Mucosa of descending colon (tissue), 3 donors: ENCODE measurements at regions not wholly inside any gene's neighbourhood (a gene's known extent, or its start where the extent isn't known, plus 50 kb on each side); places are given as distances from the start of the nearest gene placed in this dataset.

Source experiments
- ATAC-seq: fragments of 200-7000 bp; cut with Tn5 transposase; one replicate; pipeline ENCODE4 v1.9.1; 2020; ENCODE audit warnings: mild to moderate bottlenecking, moderate library complexity
- DNase-seq, 3 donors: peaks; one replicate each; pipeline ENCODE4 v3.0.0-alpha.2; 2020
- H3K36me3 ChIP-seq: fragments of 200-600 bp; one replicate; pipeline ENCODE4 v1.8.0; 2021; ENCODE audit warnings: low read depth, mild to moderate bottlenecking
- H3K4me1 ChIP-seq: fragments of 200-600 bp; one replicate; pipeline ENCODE4 v1.8.0; 2021; ENCODE audit warnings: low read depth, mild to moderate bottlenecking
- H3K4me3 ChIP-seq: fragments of 200-600 bp; one replicate; pipeline ENCODE4 v1.8.0; 2021; ENCODE audit warnings: mild to moderate bottlenecking
- H3K9me3 ChIP-seq: fragments of 200-600 bp; one replicate; pipeline ENCODE4 v1.8.0; 2021; ENCODE audit warnings: mild to moderate bottlenecking
- intact Hi-C, 2 donors: fragments of 100-400 bp; cut with DNase I in 1 of 2; cut with micrococcal nuclease in 1 of 2; formaldehyde crosslinking; loops; one replicate each; pipeline versions ENCODE4 v1.11.0 to v1.11.1; 2022; cut with DNase I, micrococcal nuclease
- TF ChIP-seq, protein P1 (sequence below): fragments of 200-600 bp; IDR thresholded peaks from one replicate; pipeline ENCODE4 v1.8.0; 2022; ENCODE audit warnings: antibody characterized with exemption, mild to moderate bottlenecking
- donor health status: DM: no; HTN: no; CAD: no; lungs with moderate emphysema.
- donor health status: DM: no; HTN: no; CAD: no.
- donor health status: DM: no; HTN: yes; CAD: no.

DNA sequence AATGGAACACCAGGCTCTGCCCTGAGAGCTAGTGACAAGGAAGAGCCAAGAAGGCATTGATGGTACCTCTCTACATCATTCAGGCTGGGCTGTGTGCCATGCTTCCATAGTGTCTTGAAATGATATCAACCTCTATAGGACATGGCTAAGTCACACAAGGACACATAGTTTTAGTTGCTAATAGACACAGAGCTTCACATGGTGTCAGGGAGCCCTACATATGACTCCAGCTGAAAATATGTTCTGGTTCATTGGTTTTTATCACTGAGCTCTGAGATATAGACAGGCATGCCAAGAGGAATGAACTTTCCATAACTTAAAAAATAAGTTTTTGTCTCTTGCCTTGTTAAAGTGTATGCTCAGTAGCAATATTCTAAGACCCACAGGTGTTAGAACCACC is 72.1 kb upstream of the PRKG2 start:
- H3K36me3 ChIP-seq = no peaks in the 10 kb centered on the region
- DNase-seq (no peak), ATAC-seq (no peak)
- H3K9me3 ChIP-seq = no peaks in the 10 kb centered on the region
- H3K4me1 ChIP-seq = peaks cover 6% of the 10 kb centered on the region
- intact Hi-C loops = no loop called here
- H3K4me3 ChIP-seq = no peak overlapping the region
- TF ChIP-seq, protein P1, sequence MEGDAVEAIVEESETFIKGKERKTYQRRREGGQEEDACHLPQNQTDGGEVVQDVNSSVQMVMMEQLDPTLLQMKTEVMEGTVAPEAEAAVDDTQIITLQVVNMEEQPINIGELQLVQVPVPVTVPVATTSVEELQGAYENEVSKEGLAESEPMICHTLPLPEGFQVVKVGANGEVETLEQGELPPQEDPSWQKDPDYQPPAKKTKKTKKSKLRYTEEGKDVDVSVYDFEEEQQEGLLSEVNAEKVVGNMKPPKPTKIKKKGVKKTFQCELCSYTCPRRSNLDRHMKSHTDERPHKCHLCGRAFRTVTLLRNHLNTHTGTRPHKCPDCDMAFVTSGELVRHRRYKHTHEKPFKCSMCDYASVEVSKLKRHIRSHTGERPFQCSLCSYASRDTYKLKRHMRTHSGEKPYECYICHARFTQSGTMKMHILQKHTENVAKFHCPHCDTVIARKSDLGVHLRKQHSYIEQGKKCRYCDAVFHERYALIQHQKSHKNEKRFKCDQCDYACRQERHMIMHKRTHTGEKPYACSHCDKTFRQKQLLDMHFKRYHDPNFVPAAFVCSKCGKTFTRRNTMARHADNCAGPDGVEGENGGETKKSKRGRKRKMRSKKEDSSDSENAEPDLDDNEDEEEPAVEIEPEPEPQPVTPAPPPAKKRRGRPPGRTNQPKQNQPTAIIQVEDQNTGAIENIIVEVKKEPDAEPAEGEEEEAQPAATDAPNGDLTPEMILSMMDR = no peak

DNA sequence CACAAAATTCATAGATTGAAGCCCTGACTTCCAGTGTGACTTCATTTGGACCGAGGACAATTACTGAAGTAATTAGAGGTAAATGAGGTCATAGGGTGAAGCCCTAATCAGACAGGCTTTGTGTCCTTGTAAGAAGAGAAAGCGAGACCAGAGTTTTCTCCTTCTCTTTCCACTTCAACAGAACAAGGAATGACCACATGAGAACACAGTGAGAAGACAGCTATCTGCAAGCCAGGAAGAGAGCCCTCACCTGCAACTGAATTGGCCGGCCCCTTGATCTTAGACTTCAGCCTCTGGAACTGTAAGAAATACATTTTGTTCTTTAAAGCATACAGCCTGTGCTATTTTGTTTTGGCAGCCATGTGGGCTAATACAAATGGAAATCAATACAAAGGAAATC is 67.1 kb upstream of the PRKG2 start:
- no peak for DNase-seq
- H3K4me3 ChIP-seq = no peak overlapping the region
- no peaks in the 10 kb centered on the region for H3K9me3 ChIP-seq
- no peak for ATAC-seq
- H3K4me1 ChIP-seq = no peaks in the 10 kb centered on the region
- no peaks in the 10 kb centered on the region for H3K36me3 ChIP-seq
- intact Hi-C loops = no loop called here
- TF ChIP-seq, protein P1 = no peak

DNA sequence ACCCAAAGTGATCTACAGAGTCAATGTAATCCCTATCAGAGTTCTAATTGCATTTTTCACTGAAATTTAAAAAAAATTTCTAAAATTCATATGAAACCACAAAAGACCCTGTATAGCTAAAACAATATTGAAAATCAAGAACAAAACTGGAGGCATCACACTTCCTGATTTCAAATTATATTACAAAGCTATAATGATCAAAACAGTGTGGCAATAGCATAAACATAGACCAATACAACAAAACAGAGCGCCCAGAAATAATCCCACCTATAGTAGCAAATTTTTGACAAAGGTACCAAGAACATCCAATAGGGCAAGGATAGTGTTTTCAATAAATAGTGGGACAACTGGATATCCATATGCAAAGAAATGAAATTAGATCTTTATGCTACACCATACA is 59.4 kb upstream of the PRKG2 start:
- H3K4me1 ChIP-seq = no peaks in the 10 kb centered on the region
- DNase-seq (no peak), ATAC-seq (no peak)
- no peaks in the 10 kb centered on the region for H3K36me3 ChIP-seq
- peaks cover 6% of the 10 kb centered on the region for H3K9me3 ChIP-seq
- TF ChIP-seq, protein P1 = no peak
- intact Hi-C loops = no loop called here
- no peak overlapping the region for H3K4me3 ChIP-seq

DNA sequence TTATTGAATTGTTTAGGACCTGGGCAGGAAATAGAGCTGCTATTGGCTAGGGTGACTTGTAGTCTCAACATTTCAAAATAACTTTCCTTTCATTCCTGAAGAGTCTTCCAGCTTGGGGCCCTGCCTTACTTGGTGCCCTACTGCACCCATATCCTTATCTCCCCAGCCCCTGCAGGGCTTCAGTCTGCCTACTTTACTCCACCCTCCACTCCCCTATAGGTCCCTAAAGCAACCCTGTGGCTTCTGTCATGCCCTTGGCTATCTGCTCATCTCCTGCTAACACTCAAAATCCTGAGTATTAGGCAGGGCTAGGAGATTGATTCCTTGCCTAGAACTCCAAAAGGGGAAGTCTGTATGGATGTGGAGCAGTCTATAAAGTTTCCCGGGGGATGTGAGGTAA is 57.6 kb upstream of the PRKG2 start:
- ATAC-seq = no peak

More for the DNA sequence above, 57.6 kb upstream of the PRKG2 start:
- DNase-seq = no peak
- Histone ChIP-seq H3K36me3 (no peaks in the 10 kb centered on the region), H3K4me3 (no peak overlapping the region), H3K9me3 (peaks cover 6% of the 10 kb centered on the region), H3K4me1 (no peaks in the 10 kb centered on the region)
- TF ChIP-seq, protein P1 = no peak
- intact Hi-C loops = no loop called here
